ENCODE measurements at regions not wholly inside any gene's neighbourhood (a gene's known extent, or its start where the extent isn't known, plus 50 kb on each side); places are given as distances from the start of the nearest gene placed in this dataset.

- no peak overlapping the region for H3K27ac ChIP-seq (ENCODE audit: insufficient read depth, low read depth, low read length, poor library complexity, severe bottlenecking)
- 71 to 82% methylated on average over 1 of the region's 1 CpG for WGBS, 2 experiments
Measured at GRCh38 chr3:1661839-1662238, 436.8 kb upstream of the CNTN4 start.

GRCh38 chr3:1664266-1664665, 434.4 kb upstream of the CNTN4 start:
- Histone ChIP-seq H3K27me3 (ENCODE audit: control insufficient read depth, insufficient read depth, low read length, poor library complexity, severe bottlenecking) (no peaks in the 10 kb centered on the region), H3K4me1 (ENCODE audit: control insufficient read depth, insufficient read depth, low read length) (no peaks in the 10 kb centered on the region), H3K27ac (ENCODE audit: insufficient read depth, low read depth, low read length, poor library complexity, severe bottlenecking) (no peak overlapping the region), H3K4me3 (ENCODE audit: insufficient read depth, low read depth, low read length) (no peak overlapping the region), H3K36me3 (ENCODE audit: control insufficient read depth, insufficient read depth, low read length) (no peaks in the 10 kb centered on the region), H3K9me3 (ENCODE audit: control insufficient read depth, low read length) (no peaks in the 10 kb centered on the region)
- WGBS, 2 experiments = 75 to 78% methylated on average over 1 of the region's 1 CpG

More at GRCh38 chr3:1661839-1662238, 436.8 kb upstream of the CNTN4 start:
- Histone ChIP-seq H3K9me3 (ENCODE audit: control insufficient read depth, low read length) (no peaks in the 10 kb centered on the region), H3K4me3 (ENCODE audit: insufficient read depth, low read depth, low read length) (no peak overlapping the region), H3K27me3 (ENCODE audit: control insufficient read depth, insufficient read depth, low read length, poor library complexity, severe bottlenecking) (no peaks in the 10 kb centered on the region), H3K4me1 (ENCODE audit: control insufficient read depth, insufficient read depth, low read length) (no peaks in the 10 kb centered on the region), H3K36me3 (ENCODE audit: control insufficient read depth, insufficient read depth, low read length) (no peaks in the 10 kb centered on the region)

- H3K36me3 ChIP-seq (ENCODE audit: control insufficient read depth, insufficient read depth, low read length) = no peaks in the 10 kb centered on the region
- no peaks in the 10 kb centered on the region for H3K27me3 ChIP-seq (ENCODE audit: control insufficient read depth, insufficient read depth, low read length, poor library complexity, severe bottlenecking)
- H3K4me3 ChIP-seq (ENCODE audit: insufficient read depth, low read depth, low read length) = no peak overlapping the region
- H3K9me3 ChIP-seq (ENCODE audit: control insufficient read depth, low read length) = no peaks in the 10 kb centered on the region
- no peaks in the 10 kb centered on the region for H3K4me1 ChIP-seq (ENCODE audit: control insufficient read depth, insufficient read depth, low read length)
- 97 to 100% methylated on average over 1 of the region's 1 CpG for WGBS, 2 experiments
- H3K27ac ChIP-seq (ENCODE audit: insufficient read depth, low read depth, low read length, poor library complexity, severe bottlenecking) = no peak overlapping the region
Measured at GRCh38 chr3:1666865-1667264, 431.8 kb upstream of the CNTN4 start.

- no peak overlapping the region for H3K4me3 ChIP-seq (ENCODE audit: insufficient read depth, low read depth, low read length)
- H3K9me3 ChIP-seq (ENCODE audit: control insufficient read depth, low read length) = peaks cover 2% of the 10 kb centered on the region
- WGBS, 2 experiments = 82 to 84% methylated on average over 6 to 7 of the region's 7 CpGs
- H3K36me3 ChIP-seq (ENCODE audit: control insufficient read depth, insufficient read depth, low read length) = no peaks in the 10 kb centered on the region
- H3K27ac ChIP-seq (ENCODE audit: insufficient read depth, low read depth, low read length, poor library complexity, severe bottlenecking) = no peak overlapping the region
- no peaks in the 10 kb centered on the region for H3K27me3 ChIP-seq (ENCODE audit: control insufficient read depth, insufficient read depth, low read length, poor library complexity, severe bottlenecking)
- H3K4me1 ChIP-seq (ENCODE audit: control insufficient read depth, insufficient read depth, low read length) = no peaks in the 10 kb centered on the region
Measured at GRCh38 chr3:1677576-1678156, 421.0 kb upstream of the CNTN4 start.

- Histone ChIP-seq H3K4me3 (ENCODE audit: insufficient read depth, low read depth, low read length) (no peak overlapping the region), H3K27me3 (ENCODE audit: control insufficient read depth, insufficient read depth, low read length, poor library complexity, severe bottlenecking) (no peaks in the 10 kb centered on the region), H3K27ac (ENCODE audit: insufficient read depth, low read depth, low read length, poor library complexity, severe bottlenecking) (no peak overlapping the region), H3K36me3 (ENCODE audit: control insufficient read depth, insufficient read depth, low read length) (no peaks in the 10 kb centered on the region), H3K9me3 (ENCODE audit: control insufficient read depth, low read length) (no peaks in the 10 kb centered on the region), H3K4me1 (ENCODE audit: control insufficient read depth, insufficient read depth, low read length) (no peaks in the 10 kb centered on the region)
- 79 to 83% methylated on average over 1 of the region's 1 CpG for WGBS, 2 experiments
Measured at GRCh38 chr3:1692428-1692827, 406.2 kb upstream of the CNTN4 start.

- Histone ChIP-seq H3K4me1 (ENCODE audit: control insufficient read depth, insufficient read depth, low read length) (no peaks in the 10 kb centered on the region), H3K27ac (ENCODE audit: insufficient read depth, low read depth, low read length, poor library complexity, severe bottlenecking) (no peak overlapping the region), H3K36me3 (ENCODE audit: control insufficient read depth, insufficient read depth, low read length) (no peaks in the 10 kb centered on the region), H3K27me3 (ENCODE audit: control insufficient read depth, insufficient read depth, low read length, poor library complexity, severe bottlenecking) (no peaks in the 10 kb centered on the region), H3K9me3 (ENCODE audit: control insufficient read depth, low read length) (no peaks in the 10 kb centered on the region), H3K4me3 (ENCODE audit: insufficient read depth, low read depth, low read length) (no peak overlapping the region)
- 55 to 72% methylated on average over 2 of the region's 2 CpGs for WGBS, 2 experiments
Measured at GRCh38 chr3:1693145-1693544, 405.5 kb upstream of the CNTN4 start.

- WGBS, 2 experiments = 67 to 80% methylated on average over 4 of the region's 5 CpGs
- no peaks in the 10 kb centered on the region for H3K4me1 ChIP-seq (ENCODE audit: control insufficient read depth, insufficient read depth, low read length)
Measured at GRCh38 chr3:1696669-1697275, 401.9 kb upstream of the CNTN4 start.

GRCh38 chr3:1699361-1699920, 399.2 kb upstream of the CNTN4 start:
- no peaks in the 10 kb centered on the region for H3K27me3 ChIP-seq (ENCODE audit: control insufficient read depth, insufficient read depth, low read length, poor library complexity, severe bottlenecking)
- H3K9me3 ChIP-seq (ENCODE audit: control insufficient read depth, low read length) = peaks cover 2% of the 10 kb centered on the region
- WGBS, 2 experiments = 89 to 92% methylated on average over 17 of the region's 17 CpGs
- H3K27ac ChIP-seq (ENCODE audit: insufficient read depth, low read depth, low read length, poor library complexity, severe bottlenecking) = no peak overlapping the region
- H3K4me3 ChIP-seq (ENCODE audit: insufficient read depth, low read depth, low read length) = no peak overlapping the region
- H3K36me3 ChIP-seq (ENCODE audit: control insufficient read depth, insufficient read depth, low read length) = no peaks in the 10 kb centered on the region
- no peaks in the 10 kb centered on the region for H3K4me1 ChIP-seq (ENCODE audit: control insufficient read depth, insufficient read depth, low read length)

More at GRCh38 chr3:1696669-1697275, 401.9 kb upstream of the CNTN4 start:
- no peaks in the 10 kb centered on the region for H3K36me3 ChIP-seq (ENCODE audit: control insufficient read depth, insufficient read depth, low read length)
- no peak overlapping the region for H3K4me3 ChIP-seq (ENCODE audit: insufficient read depth, low read depth, low read length)
- no peaks in the 10 kb centered on the region for H3K9me3 ChIP-seq (ENCODE audit: control insufficient read depth, low read length)
- no peak overlapping the region for H3K27ac ChIP-seq (ENCODE audit: insufficient read depth, low read depth, low read length, poor library complexity, severe bottlenecking)
- no peaks in the 10 kb centered on the region for H3K27me3 ChIP-seq (ENCODE audit: control insufficient read depth, insufficient read depth, low read length, poor library complexity, severe bottlenecking)

GRCh38 chr3:1700650-1701049, 398.0 kb upstream of the CNTN4 start:
- H3K36me3 ChIP-seq (ENCODE audit: control insufficient read depth, insufficient read depth, low read length) = no peaks in the 10 kb centered on the region
- 82 to 83% methylated on average over 5 of the region's 5 CpGs for WGBS, 2 experiments
- H3K4me3 ChIP-seq (ENCODE audit: insufficient read depth, low read depth, low read length) = no peak overlapping the region
- no peaks in the 10 kb centered on the region for H3K4me1 ChIP-seq (ENCODE audit: control insufficient read depth, insufficient read depth, low read length)
- no peak overlapping the region for H3K27ac ChIP-seq (ENCODE audit: insufficient read depth, low read depth, low read length, poor library complexity, severe bottlenecking)
- peaks cover 2% of the 10 kb centered on the region for H3K9me3 ChIP-seq (ENCODE audit: control insufficient read depth, low read length)
- no peaks in the 10 kb centered on the region for H3K27me3 ChIP-seq (ENCODE audit: control insufficient read depth, insufficient read depth, low read length, poor library complexity, severe bottlenecking)

GRCh38 chr3:1703169-1703568, 395.5 kb upstream of the CNTN4 start:
- Histone ChIP-seq H3K4me3 (ENCODE audit: insufficient read depth, low read depth, low read length) (no peak overlapping the region), H3K4me1 (ENCODE audit: control insufficient read depth, insufficient read depth, low read length) (no peaks in the 10 kb centered on the region), H3K36me3 (ENCODE audit: control insufficient read depth, insufficient read depth, low read length) (no peaks in the 10 kb centered on the region), H3K9me3 (ENCODE audit: control insufficient read depth, low read length) (peaks cover 2% of the 10 kb centered on the region), H3K27me3 (ENCODE audit: control insufficient read depth, insufficient read depth, low read length, poor library complexity, severe bottlenecking) (no peaks in the 10 kb centered on the region), H3K27ac (ENCODE audit: insufficient read depth, low read depth, low read length, poor library complexity, severe bottlenecking) (no peak overlapping the region)
- 40 to 78% methylated on average over 1 of the region's 1 CpG for WGBS, 2 experiments

Measured in ectodermal cell (in vitro differentiated cells).